Right lung (tissue), 2 donors: ENCODE measurements at regions not wholly inside any gene's neighbourhood (a gene's known extent, or its start where the extent isn't known, plus 50 kb on each side); places are given as distances from the start of the nearest gene placed in this dataset.

Experiments
- DNase-seq, 2 donors: peaks; one replicate each; pipeline ENCODE4 v3.0.0-alpha.2; 2013

- DNase-seq, result no peak
Observed at GRCh38 chr13:34881494-34881893, 60.6 kb upstream of the NBEA start.

- no peak for DNase-seq
Observed at GRCh38 chr13:34883396-34883795, 58.7 kb upstream of the NBEA start.

GRCh38 chr13:34884366-34884765, 57.7 kb upstream of the NBEA start:
- no peak for DNase-seq

- DNase-seq, result no peak
Observed at GRCh38 chr13:34886121-34886875, 55.8 kb upstream of the NBEA start.

- DNase-seq, result no peak
Observed at GRCh38 chr13:34886987-34887386, 55.1 kb upstream of the NBEA start.
